HCT116 (cell line): ENCODE measurements at regions not wholly inside any gene's neighbourhood (a gene's known extent, or its start where the extent isn't known, plus 50 kb on each side); places are given as distances from the start of the nearest gene placed in this dataset.

Source experiments
- ATAC-seq: fragments of 200-7000 bp; cut with Tn5 transposase; 2 replicates; pipeline ENCODE4 v1.9.1; 2020; ENCODE audit warnings: mild to moderate bottlenecking, moderate library complexity
- BruUV-seq: library from RNA; stranded (reverse); fragments of 400-500 nt; replicated peaks from 2 replicates; lab custom pipeline; 2021; lab: Mats Ljungman, UMichigan
- CTCF ChIA-PET: fragments of 300-600 bp; sonication (Branson Sonifier 250); formaldehyde crosslinking; loops from one replicate; lab custom pipeline; 2021; ENCODE audit warnings: antibody characterized with exemption; lab: Charles Lee
- POLR2A ChIA-PET: fragments of 300-600, 350-600 bp; sonication (Branson Sonifier 250); formaldehyde crosslinking; loops from one replicate; lab custom pipeline; 2021; ENCODE audit warnings: antibody characterized with exemption; lab: Charles Lee
- RAD21 ChIA-PET, 2 experiments: fragments of 300-600 bp; sonication (Branson Sonifier 250); formaldehyde crosslinking; loops; one replicate each; lab custom pipeline; 2023; ENCODE audit warnings: low total read pairs in 2 of 2; ENCODE audit not compliant: uncharacterized antibody in 2 of 2, unreplicated experiment in 2 of 2, low non-redundant PET in 1 of 2; lab: Charles Lee
- DNase-seq: peaks from one replicate; pipeline ENCODE4 v3.0.0-alpha.2; 2010; ENCODE audit warnings: low read depth, low spot score
- H2AFZ ChIP-seq: fragments of 200-600 bp; shearing (Covaris generic), sonication (generic); 2 replicates; pipeline ENCODE4 v1.6.1; 2017; ENCODE audit warnings: low read depth, mixed run types, mixed read lengths, antibody characterized with exemption, low read length; ENCODE audit not compliant: poor library complexity, severe bottlenecking
- H3K27ac ChIP-seq: 2 replicates; pipeline ENCODE4 v1.5.1; 2012; ENCODE audit warnings: low read depth, low read length
- H3K27me3 ChIP-seq: fragments of 200-600 bp; sonication (generic); 2 replicates; pipeline ENCODE4 v1.6.1; 2016; ENCODE audit warnings: mixed run types, low read length, mixed read lengths; ENCODE audit not compliant: insufficient read depth
- H3K36me3 ChIP-seq, 2 experiments: fragments of 200-500 bp in 1 of 2; fragments of 200-600 bp in 1 of 2; sonication (Bioruptor generic) in 1 of 2; sonication (generic) in 1 of 2; 2 replicates each; pipeline versions ENCODE4 v1.5.1 to v1.6.1; 2014 to 2016; ENCODE audit warnings: low read length in 2 of 2, inconsistent platforms in 1 of 2, mixed read lengths in 1 of 2, mixed run types in 1 of 2; ENCODE audit not compliant: insufficient read depth in 2 of 2, control insufficient read depth in 1 of 2
- H3K4me1 ChIP-seq, 2 experiments: fragments of 200-600 bp in 1 of 2; sonication (generic) in 1 of 2; 2 replicates each; pipeline versions ENCODE4 v1.5.1 to v1.6.1; 2012 to 2017; ENCODE audit warnings: low read length in 2 of 2, inconsistent platforms in 1 of 2, mild to moderate bottlenecking in 1 of 2, mixed read lengths in 1 of 2, mixed run types in 1 of 2, moderate library complexity in 1 of 2; ENCODE audit not compliant: insufficient read depth in 2 of 2, control insufficient read depth in 1 of 2
- H3K4me2 ChIP-seq: fragments of 200-600 bp; sonication (generic); 2 replicates; pipeline ENCODE4 v1.6.1; 2017; ENCODE audit warnings: mixed run types, low read length, mixed read lengths
- H3K4me3 ChIP-seq, 2 experiments: fragments of 200-600 bp in 1 of 2; sonication (generic) in 1 of 2; replicated peaks in 1 of 2; 2 replicates each; pipeline ENCODE4 v1.5.1; 2011 to 2016; ENCODE audit warnings: low read length in 2 of 2, control low read depth in 1 of 2, low read depth in 1 of 2, mild to moderate bottlenecking in 1 of 2, mixed read lengths in 1 of 2, mixed run types in 1 of 2
- H3K79me2 ChIP-seq: fragments of 200-600 bp; sonication (generic); 2 replicates; pipeline ENCODE4 v1.6.1; 2017; ENCODE audit warnings: mild to moderate bottlenecking, mixed run types, low read length, moderate library complexity, mixed read lengths; ENCODE audit not compliant: insufficient read depth
- H3K9ac ChIP-seq: fragments of 200-600 bp; sonication (generic); 2 replicates; pipeline ENCODE4 v1.6.1; 2016; ENCODE audit warnings: low read length, mixed read lengths
- H3K9me2 ChIP-seq: fragments of 200-600 bp; sonication (generic), shearing (Covaris generic); 2 replicates; pipeline ENCODE4 v1.6.1; 2017; ENCODE audit warnings: mixed run types, mild to moderate bottlenecking, moderate library complexity; ENCODE audit not compliant: insufficient read depth
- H3K9me3 ChIP-seq, 2 experiments: fragments of 200-500 bp in 1 of 2; fragments of 200-600 bp in 1 of 2; sonication (Bioruptor generic) in 1 of 2; sonication (generic) in 1 of 2; 2 replicates each; pipeline ENCODE4 v1.6.1; 2014 to 2017; ENCODE audit warnings: low read length in 2 of 2, mixed read lengths in 2 of 2, inconsistent platforms in 1 of 2, low read depth in 1 of 2, mild to moderate bottlenecking in 1 of 2, mixed run types in 1 of 2, moderate library complexity in 1 of 2; ENCODE audit not compliant: control insufficient read depth in 1 of 2, insufficient read depth in 1 of 2
- H4K20me1 ChIP-seq: fragments of 200-600 bp; sonication (generic), shearing (Covaris generic); 2 replicates; pipeline ENCODE4 v1.6.1; 2017; ENCODE audit warnings: mixed run types, mild to moderate bottlenecking, moderate library complexity; ENCODE audit not compliant: insufficient read depth
- CBX3 ChIP-seq: IDR thresholded peaks from 2 replicates; pipeline ENCODE4 v1.6.1; 2012; ENCODE audit warnings: low read depth
- EZH2 ChIP-seq: fragments of 200-600 bp; sonication (generic); IDR thresholded peaks from 2 replicates; pipeline ENCODE4 v1.6.1; 2017; ENCODE audit warnings: antibody characterized with exemption, mixed run types
- POLR2A ChIP-seq: IDR thresholded peaks from 2 replicates; pipeline ENCODE4 v1.7.0; 2011; ENCODE audit warnings: borderline replicate concordance; ENCODE audit not compliant: insufficient read depth, insufficient read length; ENCODE audit errors: extremely low read depth
- SIN3A ChIP-seq: IDR thresholded peaks from 2 replicates; pipeline ENCODE4 v1.6.1; 2012; ENCODE audit warnings: low read depth
- SP1 ChIP-seq: IDR thresholded peaks from 2 replicates; pipeline ENCODE4 v1.6.1; 2012; ENCODE audit warnings: low read depth
- SRF ChIP-seq: IDR thresholded peaks from 2 replicates; pipeline ENCODE4 v1.6.1; 2012; ENCODE audit warnings: low read depth
- TCF7L2 ChIP-seq: IDR thresholded peaks from 2 replicates; pipeline ENCODE4 v1.7.0; 2011; ENCODE audit warnings: borderline replicate concordance, inconsistent platforms; ENCODE audit not compliant: insufficient read depth, insufficient read length; ENCODE audit errors: extremely low read depth
- ZBTB33 ChIP-seq: IDR thresholded peaks from 2 replicates; pipeline ENCODE4 v1.6.1; 2011; ENCODE audit warnings: mild to moderate bottlenecking, low read length, moderate library complexity; ENCODE audit not compliant: insufficient replicate concordance; ENCODE audit errors: extremely low read depth
- ZNF274 ChIP-seq: fragments of 200-500 bp; sonication (Bioruptor generic); IDR thresholded peaks from 2 replicates; pipeline ENCODE4 v1.6.1; 2014; ENCODE audit warnings: mild to moderate bottlenecking, low read depth, low read length, inconsistent platforms
- intact Hi-C: fragments of 100-400 bp; cut with micrococcal nuclease; formaldehyde crosslinking; loops from 2 replicates; pipeline ENCODE4 v1.10.0; 2022

DNA sequence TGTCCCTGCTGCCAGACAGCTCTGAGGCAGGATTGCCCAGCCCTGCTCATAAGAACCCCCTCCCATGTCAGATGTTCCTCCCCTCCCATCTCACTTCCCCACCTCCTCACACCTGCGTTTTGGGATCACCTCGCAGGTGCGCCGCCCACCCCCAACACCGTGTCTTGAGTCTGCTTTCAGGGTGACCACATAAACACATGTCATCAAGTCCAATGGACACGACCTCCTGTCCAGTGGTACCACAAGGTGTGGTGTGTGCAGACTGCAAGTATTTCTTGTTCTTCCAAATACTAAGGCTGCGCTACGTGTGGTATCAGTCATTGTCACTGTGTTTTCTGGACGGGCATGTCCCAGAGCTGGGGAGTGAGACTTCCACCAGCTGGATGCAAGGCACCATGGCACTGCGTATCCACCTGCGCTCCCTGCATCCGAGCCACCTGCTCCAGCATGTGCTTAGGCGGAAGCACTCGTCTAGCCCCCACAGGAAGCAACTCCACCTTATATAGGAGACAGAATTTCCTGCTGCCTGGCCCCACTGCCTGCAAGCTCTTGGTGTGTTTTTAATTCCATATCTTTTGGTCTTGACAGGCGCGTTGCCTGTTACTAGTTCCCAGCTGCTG lies 119.7 kb upstream of the NXT1 start:
- H3K27ac ChIP-seq = no peak overlapping the region
- BruUV-seq = no TSS peak
- H3K4me3 ChIP-seq = no peak overlapping the region
- H3K36me3 ChIP-seq = no peaks in the 10 kb centered on the region
- CTCF ChIA-PET = no interaction called here
- POLR2A ChIA-PET = no interaction called here
- H3K79me2 ChIP-seq = no peaks in the 10 kb centered on the region
- H3K9me3 ChIP-seq = no peaks in the 10 kb centered on the region; a peak in 1 of 4 replicates
- peaks cover 2 to 25% of the 10 kb centered on the region in 2 experiments; a peak in 2 of 4 replicates for H3K4me1 ChIP-seq
- H2AFZ ChIP-seq = no peak overlapping the region
- no peaks in the 10 kb centered on the region for H3K9me2 ChIP-seq
- no peak for DNase-seq
- no peak overlapping the region for H3K4me2 ChIP-seq
- H3K27me3 ChIP-seq = peaks cover 2% of the 10 kb centered on the region; the same call in 1 of the 2 replicates
- no peak for TF ChIP-seq SP1
- no peak for TF ChIP-seq SRF
- no peak for TF ChIP-seq ZBTB33
- TF ChIP-seq ZNF274 = no peak
- no peak for TF ChIP-seq EZH2
- TF ChIP-seq TCF7L2 = no peak
- TF ChIP-seq SIN3A = no peak
- TF ChIP-seq CBX3 = no peak
- no peak for TF ChIP-seq POLR2A
- H4K20me1 ChIP-seq = no peaks in the 10 kb centered on the region
- RAD21 ChIA-PET = no interaction called here
- intact Hi-C loops = no loop called here
- no peak overlapping the region for H3K9ac ChIP-seq
- ATAC-seq = no peak
